HG03064 (cell line): ENCODE measurements at regions not wholly inside any gene's neighbourhood (a gene's known extent, or its start where the extent isn't known, plus 50 kb on each side); places are given as distances from the start of the nearest gene placed in this dataset.
"Not testable (repeated sequence)": the region's sequence is repeated elsewhere in the genome, so short reads cannot be mapped to it uniquely, and the experiment has no call there.

Source experiments
- ATAC-seq: cut with Tn5 transposase; IDR thresholded peaks from one replicate; pipeline ENCODE4 v1.9.1; 2021; ENCODE audit warnings: low read depth; ENCODE audit not compliant: unreplicated experiment

DNA sequence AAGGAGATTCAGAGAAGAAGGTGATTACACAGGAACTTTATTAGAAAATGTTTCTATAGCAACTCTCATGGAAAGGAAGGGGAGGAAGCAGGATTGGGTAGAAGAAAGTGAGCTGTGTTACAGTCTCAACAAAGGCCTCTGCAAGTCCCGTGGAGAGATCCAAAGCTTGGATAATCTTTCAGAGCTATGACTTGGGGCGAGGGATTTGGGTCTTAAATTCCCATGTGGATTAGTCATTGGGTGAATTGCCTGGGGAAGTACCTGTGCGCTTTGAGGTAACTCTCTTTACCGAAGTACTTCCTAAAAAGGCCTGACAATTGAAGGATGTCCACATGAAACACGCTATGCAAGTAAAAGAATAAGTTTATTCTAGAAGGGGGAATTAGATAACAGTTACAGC, 133.8 kb upstream of the ANKRD50 start:
- no peak for ATAC-seq

- no peak for ATAC-seq
Observed at GRCh38 chr4:124839786-124840390, 127.4 kb upstream of the ANKRD50 start.

GRCh38 chr4:124833831-124834505, 121.4 kb upstream of the ANKRD50 start:
- no peak for ATAC-seq

- no peak for ATAC-seq
Observed at GRCh38 chr4:124828382-124828781, 115.8 kb upstream of the ANKRD50 start.

GRCh38 chr4:124817531-124817930, 105.0 kb upstream of the ANKRD50 start:
- no peak for ATAC-seq

DNA sequence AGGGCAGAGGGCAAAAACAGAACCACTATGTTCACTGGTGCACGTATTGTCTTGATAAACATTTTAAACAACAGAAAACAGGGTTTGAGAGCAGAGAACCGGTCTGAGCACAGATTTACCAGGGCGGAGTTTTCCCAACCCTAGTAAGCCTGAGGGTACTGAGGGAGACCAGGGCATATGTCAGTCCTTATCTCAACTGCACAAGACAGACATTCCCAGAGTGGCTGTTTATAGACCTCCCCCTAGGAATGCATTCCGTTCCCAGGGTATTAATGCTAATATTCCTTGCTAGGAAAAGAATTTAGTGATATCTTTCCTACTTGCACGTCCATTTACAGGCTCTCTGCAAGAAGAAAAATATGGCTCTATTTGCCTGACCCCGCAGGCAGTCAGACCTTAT, 99.7 kb upstream of the ANKRD50 start:
- ATAC-seq = not testable (repeated sequence)

- ATAC-seq = no peak
Observed at GRCh38 chr4:124810827-124811226, 98.3 kb upstream of the ANKRD50 start.

DNA sequence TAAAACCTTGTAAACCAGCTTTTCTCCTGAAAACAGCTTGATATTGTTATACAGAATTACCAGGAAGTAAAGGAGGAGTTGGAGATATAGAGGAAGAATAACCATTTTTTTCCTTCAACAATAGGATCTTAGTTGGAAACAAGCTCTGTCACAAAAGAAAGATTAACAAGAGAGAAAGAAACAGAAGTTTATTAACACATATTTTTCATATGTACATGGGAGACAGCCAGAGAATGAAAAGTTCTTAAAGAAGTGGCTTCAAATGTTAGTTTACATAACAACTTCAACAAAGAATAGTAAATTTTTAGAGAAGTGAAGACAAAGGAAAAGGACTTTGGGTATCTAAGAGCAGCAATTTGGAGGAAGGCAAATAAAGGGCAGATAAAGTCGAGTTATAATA, 94.9 kb upstream of the ANKRD50 start:
- ATAC-seq = no peak

- no peak for ATAC-seq
Observed at GRCh38 chr4:124806403-124806802, 93.9 kb upstream of the ANKRD50 start.

DNA sequence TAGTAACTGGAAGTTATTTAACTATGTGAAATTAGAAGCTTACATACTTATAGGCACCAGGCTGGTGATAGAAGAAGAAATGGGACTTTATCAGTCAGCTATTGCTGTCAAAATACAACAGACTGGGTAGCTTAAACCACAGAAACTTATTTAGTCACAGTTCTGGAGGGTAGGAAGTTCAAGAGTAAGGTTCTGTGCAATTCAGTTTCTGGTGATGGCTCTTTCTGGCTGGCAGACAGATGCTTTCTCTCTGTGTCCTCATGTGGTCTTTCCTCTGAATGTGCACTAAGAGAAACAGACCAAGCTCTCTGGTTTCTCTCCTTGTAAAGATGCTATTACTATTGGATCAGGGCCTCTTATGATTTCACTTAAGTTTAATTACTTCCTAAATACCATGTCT, 92.1 kb upstream of the ANKRD50 start:
- ATAC-seq = peak; percentile 82

- peak; percentile 16 for ATAC-seq
Observed at GRCh38 chr4:124804041-124804440, 91.5 kb upstream of the ANKRD50 start.

GRCh38 chr4:124803641-124804040, 91.1 kb upstream of the ANKRD50 start:
- ATAC-seq = no peak

DNA sequence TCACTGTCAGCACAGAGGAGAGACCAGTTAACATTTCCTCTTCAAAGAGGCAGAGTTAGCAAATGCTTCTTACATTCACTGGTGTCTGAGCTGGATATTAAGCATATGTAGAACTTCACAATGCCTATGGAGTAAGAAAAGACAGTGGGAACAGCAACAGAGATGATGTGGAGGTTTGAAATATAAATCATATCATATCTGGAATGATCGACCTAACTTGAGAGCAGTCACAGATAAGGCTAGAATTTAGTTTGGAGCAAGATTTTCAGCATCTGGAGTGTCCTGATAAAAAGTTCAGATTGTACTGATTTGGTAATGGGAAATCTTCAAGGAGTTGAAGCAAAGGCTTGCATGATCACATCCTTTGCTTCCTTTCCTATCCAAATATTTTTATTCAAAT, 90.5 kb upstream of the ANKRD50 start:
- ATAC-seq = no peak

DNA sequence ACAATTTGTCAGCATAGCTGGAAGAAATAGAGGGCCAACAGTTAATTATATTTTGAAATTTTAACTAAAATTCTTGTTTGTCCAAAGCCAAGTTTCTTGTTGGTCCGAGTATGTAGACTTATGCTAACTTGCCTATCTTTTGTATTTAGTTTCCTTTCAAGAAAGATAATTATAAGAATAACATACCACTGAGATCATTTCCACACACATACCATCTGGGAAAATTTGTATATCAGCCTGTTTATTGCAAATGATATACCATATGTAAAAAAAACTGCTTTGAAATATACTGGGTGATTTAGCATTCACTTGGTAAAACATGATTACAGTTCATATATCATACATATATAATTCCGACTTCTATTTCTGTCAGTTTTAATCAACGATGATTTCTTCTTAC, 84.7 kb upstream of the ANKRD50 start:
- ATAC-seq = no peak

- ATAC-seq = no peak
Observed at GRCh38 chr4:124790471-124790870, 77.9 kb upstream of the ANKRD50 start.

- ATAC-seq = no peak
Observed at GRCh38 chr4:124786634-124787033, 74.1 kb upstream of the ANKRD50 start.

- ATAC-seq = no peak
Observed at GRCh38 chr4:124785645-124786044, 73.1 kb upstream of the ANKRD50 start.

DNA sequence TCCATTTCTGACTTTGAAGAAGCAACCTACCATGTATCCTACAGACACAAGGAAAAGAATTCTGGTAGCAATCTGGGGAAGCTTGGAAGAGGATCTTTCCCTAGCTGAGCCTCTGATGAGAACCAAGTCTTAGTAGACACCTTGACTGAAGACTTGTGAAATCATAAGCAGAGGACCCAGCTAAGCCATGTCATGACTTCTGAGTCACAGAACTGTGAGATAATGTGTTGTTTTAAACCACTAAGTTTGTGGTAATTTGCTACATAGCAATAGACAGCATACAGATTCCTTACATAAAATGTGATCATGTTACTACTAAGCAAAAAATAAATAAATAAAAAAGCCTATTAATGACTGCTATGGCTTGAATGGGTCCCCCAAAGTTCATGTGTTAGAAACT, 71.3 kb upstream of the ANKRD50 start:
- no peak for ATAC-seq

DNA sequence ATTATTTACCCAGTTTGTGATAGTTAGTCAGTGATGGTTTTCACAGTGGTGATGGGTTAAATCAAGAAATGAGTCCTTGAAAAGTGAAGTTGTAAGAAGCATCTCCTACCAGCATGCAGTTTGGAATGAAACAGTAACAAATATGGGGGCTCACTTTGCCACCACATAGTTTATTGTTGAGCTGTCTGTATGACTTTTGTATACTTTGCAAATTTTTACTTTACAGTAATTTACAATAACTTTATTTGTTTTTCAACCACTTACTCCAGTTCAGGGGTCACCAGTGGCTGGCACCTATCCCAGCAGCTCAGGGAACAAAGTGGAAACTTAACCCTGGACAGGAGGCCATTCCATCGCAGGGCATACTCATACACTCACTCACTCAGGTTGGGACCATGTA, 64.5 kb upstream of the ANKRD50 start:
- no peak for ATAC-seq

DNA sequence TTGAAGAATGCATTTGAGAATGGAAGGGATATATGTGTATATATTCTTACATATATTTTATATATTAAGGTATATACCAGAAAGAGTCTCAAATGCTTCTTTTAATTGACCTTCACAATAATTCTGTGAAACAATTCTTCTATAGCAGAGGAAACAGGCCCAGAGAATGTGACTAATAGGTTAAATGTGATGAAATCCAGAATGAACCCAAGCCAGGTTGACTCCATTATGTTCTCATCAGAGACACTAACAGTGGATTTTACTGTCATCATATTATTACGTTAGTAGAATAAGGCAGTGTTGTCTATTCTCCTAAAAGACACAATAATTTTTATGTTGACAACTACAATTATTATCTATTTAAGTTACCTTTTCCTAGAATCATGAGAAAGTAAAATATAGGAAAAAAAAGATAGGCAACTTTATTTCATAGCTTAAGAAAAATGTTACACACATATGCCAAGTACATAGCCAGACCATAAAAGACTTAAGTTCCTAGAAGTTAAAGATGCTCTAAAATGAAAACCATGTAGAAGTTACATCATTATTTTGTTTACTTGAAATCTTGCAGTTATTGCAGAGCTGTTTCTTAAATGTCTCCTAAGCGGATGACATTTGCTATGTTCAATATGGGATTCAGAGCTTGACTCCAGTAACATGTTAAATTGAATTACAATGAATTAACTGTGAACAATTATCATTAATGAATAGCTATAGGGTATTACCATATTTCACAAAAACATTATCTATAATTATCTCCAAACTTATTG, 56.2 kb upstream of the ANKRD50 start:
- ATAC-seq = no peak

DNA sequence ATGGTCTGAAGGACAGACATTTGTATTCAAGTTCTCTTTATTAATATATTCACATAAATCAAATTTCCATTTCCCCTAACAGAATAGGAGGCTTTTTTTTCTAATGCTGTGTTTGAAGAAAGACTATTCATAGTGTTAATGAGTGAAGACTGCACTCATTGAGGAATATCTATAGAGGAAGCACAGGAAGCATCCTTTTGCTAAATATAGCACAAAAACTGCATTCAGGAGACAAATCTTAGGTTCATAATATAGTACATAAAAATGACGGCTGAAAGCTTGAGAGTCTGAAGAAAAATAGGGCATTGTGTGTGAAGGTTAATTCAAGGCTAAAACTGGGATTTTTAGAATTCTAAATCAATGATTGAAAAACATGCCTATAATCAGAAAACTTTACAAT, 50.4 kb upstream of the ANKRD50 start:
- no peak for ATAC-seq
